ENCODE measurements at regions not wholly inside any gene's neighbourhood (a gene's known extent, or its start where the extent isn't known, plus 50 kb on each side); places are given as distances from the start of the nearest gene placed in this dataset.
"Not testable (repeated sequence)": the region's sequence is repeated elsewhere in the genome, so short reads cannot be mapped to it uniquely, and the experiment has no call there.

GRCh38 chr2:64742678-64743077 lies 89.0 kb upstream of the SERTAD2 start:
- H3K4me3 ChIP-seq (ENCODE audit: low read length), result no peak overlapping the region
- no peak for TF ChIP-seq CTCF (IDR thresholded peaks at IDR 0.05; ENCODE audit: insufficient read depth, low read depth, low read length, missing control alignments)
- no peak for DNase-seq (ENCODE audit: low read depth)

- H3K4me3 ChIP-seq (ENCODE audit: low read length), result no peak overlapping the region
- TF ChIP-seq CTCF (IDR thresholded peaks at IDR 0.05; ENCODE audit: insufficient read depth, low read depth, low read length, missing control alignments), result no peak
- DNase-seq (ENCODE audit: low read depth), result no peak
These were observed 90.1 kb upstream of the SERTAD2 start for GRCh38 chr2:64743739-64744330.

GRCh38 chr2:64745562-64745961 lies 91.8 kb upstream of the SERTAD2 start:
- no peak for TF ChIP-seq CTCF (IDR thresholded peaks at IDR 0.05; ENCODE audit: insufficient read depth, low read depth, low read length, missing control alignments)
- no peak for DNase-seq (ENCODE audit: low read depth)
- H3K4me3 ChIP-seq (ENCODE audit: low read length), result no peak overlapping the region

- DNase-seq (ENCODE audit: low read depth), result not testable (repeated sequence)
These were observed 94.0 kb upstream of the SERTAD2 start for GRCh38 chr2:64747690-64748091.

GRCh38 chr2:64748147-64748546 lies 94.4 kb upstream of the SERTAD2 start:
- no peak for DNase-seq (ENCODE audit: low read depth)
- no peak overlapping the region for H3K4me3 ChIP-seq (ENCODE audit: low read length)
- TF ChIP-seq CTCF (IDR thresholded peaks at IDR 0.05; ENCODE audit: insufficient read depth, low read depth, low read length, missing control alignments), result no peak

More at GRCh38 chr2:64747690-64748091, 94.0 kb upstream of the SERTAD2 start:
- not testable (repeated sequence) for H3K4me3 ChIP-seq (ENCODE audit: low read length)

GRCh38 chr2:64748561-64748960 lies 94.8 kb upstream of the SERTAD2 start:
- H3K4me3 ChIP-seq (ENCODE audit: low read length), result peak overlapping the region; percentile 4
- TF ChIP-seq CTCF (IDR thresholded peaks at IDR 0.05; ENCODE audit: insufficient read depth, low read depth, low read length, missing control alignments), result no peak
- no peak for DNase-seq (ENCODE audit: low read depth)

GRCh38 chr2:64749446-64749845 lies 95.7 kb upstream of the SERTAD2 start:
- H3K4me3 ChIP-seq (ENCODE audit: low read length), result peak overlapping the region; percentile 77
- no peak for TF ChIP-seq CTCF (IDR thresholded peaks at IDR 0.05; ENCODE audit: insufficient read depth, low read depth, low read length, missing control alignments)
- DNase-seq (ENCODE audit: low read depth), result peak; percentile 45
